NB4 (cell line): ENCODE measurements at regions not wholly inside any gene's neighbourhood (a gene's known extent, or its start where the extent isn't known, plus 50 kb on each side); places are given as distances from the start of the nearest gene placed in this dataset.

ENCODE experiments used
- MYC ChIP-seq: IDR thresholded peaks from 2 replicates; pipeline ENCODE4 v1.6.1; 2011; ENCODE audit warnings: low read depth, low read length
- TF ChIP-seq, protein P1 (sequence below): IDR thresholded peaks from one replicate; pipeline ENCODE4 v1.5.1; 2012; ENCODE audit warnings: low read depth, low read length

DNA sequence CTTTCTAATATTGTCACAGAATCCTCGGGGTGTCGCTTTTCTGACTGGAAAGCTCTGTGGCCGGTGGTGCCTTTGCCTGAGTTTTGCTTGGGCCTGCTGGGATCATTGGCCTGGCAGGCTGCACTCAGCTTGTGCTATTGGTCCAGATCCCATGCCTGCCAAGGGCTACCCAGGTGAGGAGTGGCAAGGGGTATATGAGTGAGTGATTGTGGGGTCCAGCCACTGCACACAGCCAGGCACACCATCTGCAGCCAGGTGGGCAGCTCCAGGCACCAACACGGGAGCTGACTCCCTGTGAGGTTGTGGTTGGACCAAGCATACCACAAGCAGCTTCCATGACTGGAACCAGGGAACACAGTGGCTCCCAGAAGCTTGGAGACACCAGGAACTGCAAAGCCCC is 557.2 kb downstream of the SI start:
- TF ChIP-seq, protein P1, sequence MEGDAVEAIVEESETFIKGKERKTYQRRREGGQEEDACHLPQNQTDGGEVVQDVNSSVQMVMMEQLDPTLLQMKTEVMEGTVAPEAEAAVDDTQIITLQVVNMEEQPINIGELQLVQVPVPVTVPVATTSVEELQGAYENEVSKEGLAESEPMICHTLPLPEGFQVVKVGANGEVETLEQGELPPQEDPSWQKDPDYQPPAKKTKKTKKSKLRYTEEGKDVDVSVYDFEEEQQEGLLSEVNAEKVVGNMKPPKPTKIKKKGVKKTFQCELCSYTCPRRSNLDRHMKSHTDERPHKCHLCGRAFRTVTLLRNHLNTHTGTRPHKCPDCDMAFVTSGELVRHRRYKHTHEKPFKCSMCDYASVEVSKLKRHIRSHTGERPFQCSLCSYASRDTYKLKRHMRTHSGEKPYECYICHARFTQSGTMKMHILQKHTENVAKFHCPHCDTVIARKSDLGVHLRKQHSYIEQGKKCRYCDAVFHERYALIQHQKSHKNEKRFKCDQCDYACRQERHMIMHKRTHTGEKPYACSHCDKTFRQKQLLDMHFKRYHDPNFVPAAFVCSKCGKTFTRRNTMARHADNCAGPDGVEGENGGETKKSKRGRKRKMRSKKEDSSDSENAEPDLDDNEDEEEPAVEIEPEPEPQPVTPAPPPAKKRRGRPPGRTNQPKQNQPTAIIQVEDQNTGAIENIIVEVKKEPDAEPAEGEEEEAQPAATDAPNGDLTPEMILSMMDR, result no peak
- TF ChIP-seq MYC, result no peak
